CD4-positive, alpha-beta T cell (primary cell): ENCODE measurements at regions not wholly inside any gene's neighbourhood (a gene's known extent, or its start where the extent isn't known, plus 50 kb on each side); places are given as distances from the start of the nearest gene placed in this dataset.

Experiments
- ATAC-seq: fragments of 200-7000 bp; cut with Tn5 transposase; one replicate; pipeline ENCODE4 v1.10.0; 2022; ENCODE audit warnings: mild to moderate bottlenecking; ENCODE audit not compliant: poor library complexity
- CTCF ChIA-PET: fragments of 350-600 bp; sonication (Branson Sonifier 250); formaldehyde crosslinking; loops from one replicate; lab custom pipeline; 2021; ENCODE audit warnings: antibody characterized with exemption, inconsistent platforms; lab: Charles Lee
- POLR2A ChIA-PET: fragments of 350-600 bp; sonication (Branson Sonifier 250); formaldehyde crosslinking; loops from one replicate; lab custom pipeline; 2021; ENCODE audit warnings: antibody characterized with exemption, inconsistent platforms; lab: Charles Lee
- DNase-seq, 14 experiments: peaks; one replicate each; pipeline ENCODE4 v3.0.0-alpha.2; 2013 to 2020; ENCODE audit warnings: mixed read lengths in 2 of 14
- H3K27ac ChIP-seq, 2 donors: one replicate each; pipeline versions ENCODE4 v1.5.1 to v1.7.0; 2013; ENCODE audit warnings: low read length in 2 of 2, low read depth in 1 of 2, mild to moderate bottlenecking in 1 of 2
- H3K27me3 ChIP-seq, 2 experiments: 1 replicate in 1 of 2; 2 replicates in 1 of 2; pipeline versions ENCODE4 v1.6.1 to v1.7.0; 2013; ENCODE audit warnings: low read length in 2 of 2, control low read depth in 1 of 2, mild to moderate bottlenecking in 1 of 2, moderate library complexity in 1 of 2; ENCODE audit not compliant: insufficient read depth in 2 of 2, control insufficient read depth in 1 of 2
- H3K36me3 ChIP-seq: one replicate; pipeline ENCODE4 v1.6.1; 2013; ENCODE audit warnings: low read length, control low read depth; ENCODE audit not compliant: insufficient read depth
- H3K4me1 ChIP-seq: one replicate; pipeline ENCODE4 v1.6.1; 2013; ENCODE audit warnings: low read length, control low read depth; ENCODE audit not compliant: insufficient read depth
- H3K4me3 ChIP-seq: one replicate; pipeline ENCODE4 v1.5.1; 2013; ENCODE audit warnings: mild to moderate bottlenecking, low read length, moderate library complexity
- H3K9me3 ChIP-seq, 2 experiments: 1 replicate in 1 of 2; 2 replicates in 1 of 2; pipeline versions ENCODE4 v1.6.1 to v1.7.0; 2013; ENCODE audit warnings: low read length in 2 of 2, mild to moderate bottlenecking in 2 of 2, control low read depth in 1 of 2, moderate library complexity in 1 of 2; ENCODE audit not compliant: control insufficient read depth in 1 of 2, insufficient read depth in 1 of 2
- H3K27ac Mint-ChIP-seq: one replicate; pipeline ENCODE4 v1.8.0; 2020; ENCODE audit warnings: mixed read lengths
- H3K27me3 Mint-ChIP-seq: one replicate; pipeline ENCODE4 v1.8.0; 2021; ENCODE audit warnings: mixed read lengths
- H3K36me3 Mint-ChIP-seq: one replicate; pipeline ENCODE4 v1.8.0; 2021; ENCODE audit warnings: low read depth, mixed read lengths
- H3K4me1 Mint-ChIP-seq: one replicate; pipeline ENCODE4 v1.8.0; 2021; ENCODE audit warnings: low read depth, mixed read lengths
- H3K4me3 Mint-ChIP-seq: one replicate; pipeline ENCODE4 v1.8.0; 2020; ENCODE audit warnings: mild to moderate bottlenecking, mixed read lengths
- H3K9me3 Mint-ChIP-seq: one replicate; pipeline ENCODE4 v1.8.0; 2020; ENCODE audit warnings: mixed read lengths
- intact Hi-C, 2 experiments: fragments of 100-400 bp; cut with DNase I in 1 of 2; cut with micrococcal nuclease in 1 of 2; formaldehyde crosslinking; loops; one replicate each; pipeline versions ENCODE4 v1.15.1 to v1.9.0; 2023 to 2025; cut with DNase I, micrococcal nuclease
- TF ChIP-seq, protein P1 (sequence below): fragments of 200-600 bp; IDR thresholded peaks from one replicate; pipeline ENCODE4 v1.8.0; 2022; ENCODE audit warnings: antibody characterized with exemption, mild to moderate bottlenecking

DNA sequence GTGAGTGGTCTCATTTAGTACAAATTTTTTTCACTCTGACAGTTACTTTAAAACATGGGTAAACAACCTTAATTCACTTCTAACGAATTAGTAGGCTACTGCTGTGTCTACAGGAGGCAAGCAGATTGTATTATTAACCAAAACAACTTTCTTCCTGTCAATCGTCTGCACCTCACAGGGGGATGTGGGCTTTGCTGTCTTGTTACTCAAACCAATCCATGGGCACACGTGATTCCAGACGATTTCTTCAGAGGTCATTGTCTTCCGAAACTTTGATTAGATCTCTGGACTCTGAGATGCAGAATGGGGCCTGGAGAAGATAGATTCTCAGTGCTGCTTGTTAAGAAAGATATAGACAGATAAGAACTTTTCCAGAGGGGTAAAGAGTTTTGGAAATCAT lies 327.8 kb downstream of the DHX15 start:
- intact Hi-C loops = no loop called here
- Histone ChIP-seq H3K4me3 (no peak overlapping the region), H3K4me1 (no peaks in the 10 kb centered on the region), H3K27me3 (no peaks in the 10 kb centered on the region), H3K27ac (no peak overlapping the region), H3K36me3 (no peaks in the 10 kb centered on the region), H3K9me3 (no peaks in the 10 kb centered on the region)
- TF ChIP-seq, protein P1, sequence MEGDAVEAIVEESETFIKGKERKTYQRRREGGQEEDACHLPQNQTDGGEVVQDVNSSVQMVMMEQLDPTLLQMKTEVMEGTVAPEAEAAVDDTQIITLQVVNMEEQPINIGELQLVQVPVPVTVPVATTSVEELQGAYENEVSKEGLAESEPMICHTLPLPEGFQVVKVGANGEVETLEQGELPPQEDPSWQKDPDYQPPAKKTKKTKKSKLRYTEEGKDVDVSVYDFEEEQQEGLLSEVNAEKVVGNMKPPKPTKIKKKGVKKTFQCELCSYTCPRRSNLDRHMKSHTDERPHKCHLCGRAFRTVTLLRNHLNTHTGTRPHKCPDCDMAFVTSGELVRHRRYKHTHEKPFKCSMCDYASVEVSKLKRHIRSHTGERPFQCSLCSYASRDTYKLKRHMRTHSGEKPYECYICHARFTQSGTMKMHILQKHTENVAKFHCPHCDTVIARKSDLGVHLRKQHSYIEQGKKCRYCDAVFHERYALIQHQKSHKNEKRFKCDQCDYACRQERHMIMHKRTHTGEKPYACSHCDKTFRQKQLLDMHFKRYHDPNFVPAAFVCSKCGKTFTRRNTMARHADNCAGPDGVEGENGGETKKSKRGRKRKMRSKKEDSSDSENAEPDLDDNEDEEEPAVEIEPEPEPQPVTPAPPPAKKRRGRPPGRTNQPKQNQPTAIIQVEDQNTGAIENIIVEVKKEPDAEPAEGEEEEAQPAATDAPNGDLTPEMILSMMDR = no peak
- H3K4me1 Mint-ChIP-seq = no peaks in the 10 kb centered on the region
- no peaks in the 10 kb centered on the region for H3K36me3 Mint-ChIP-seq
- no peak for DNase-seq
- CTCF ChIA-PET = no interaction called here
- H3K4me3 Mint-ChIP-seq = no peak overlapping the region
- peaks cover 5% of the 10 kb centered on the region for H3K27me3 Mint-ChIP-seq
- ATAC-seq = no peak
- peaks cover 3% of the 10 kb centered on the region for H3K9me3 Mint-ChIP-seq
- H3K27ac Mint-ChIP-seq = no peak overlapping the region
- POLR2A ChIA-PET = no interaction called here

DNA sequence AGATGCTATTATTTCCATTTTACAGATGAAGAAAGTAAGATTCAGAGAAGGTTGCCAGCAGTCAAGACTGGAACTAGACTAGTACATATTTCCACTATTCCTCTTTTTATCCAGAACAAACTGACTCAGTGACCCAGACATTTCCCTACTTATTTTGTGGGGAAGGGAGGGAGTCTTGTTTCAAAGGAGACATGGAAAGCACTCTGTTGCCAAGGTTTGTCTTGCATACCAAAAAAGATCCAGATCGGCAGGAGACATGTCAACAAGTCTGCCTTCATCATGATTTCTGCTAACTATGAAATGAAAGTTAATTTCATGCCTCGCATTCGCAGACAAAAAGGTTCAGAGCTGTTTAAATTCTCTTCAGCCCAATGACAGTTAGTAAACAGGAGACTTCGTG lies 328.3 kb downstream of the DHX15 start:
- POLR2A ChIA-PET = no interaction called here

DNA sequence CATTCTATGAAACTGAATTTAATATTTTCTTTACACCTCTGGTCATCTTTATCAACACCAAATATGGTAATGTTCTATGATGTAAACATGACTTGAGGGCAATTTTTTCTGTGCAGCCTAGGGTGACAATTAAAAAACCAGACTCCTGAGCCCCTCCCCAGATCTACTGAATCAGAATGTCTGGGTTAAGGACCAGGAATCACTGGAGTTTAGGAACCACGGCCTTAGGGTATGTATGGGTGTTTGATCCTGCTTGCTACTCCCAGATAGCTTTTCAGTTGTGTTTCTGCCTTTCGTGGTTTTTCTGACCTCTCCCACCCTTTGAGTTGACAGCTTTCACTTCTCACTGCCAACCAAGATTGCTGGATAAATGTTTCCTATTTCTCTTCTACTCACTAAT lies 332.2 kb downstream of the DHX15 start:
- CTCF ChIA-PET = no interaction called here
- H3K4me3 Mint-ChIP-seq = no peak overlapping the region
- Histone ChIP-seq H3K36me3 (no peaks in the 10 kb centered on the region), H3K27ac (no peak overlapping the region), H3K4me3 (no peak overlapping the region), H3K4me1 (no peaks in the 10 kb centered on the region), H3K9me3 (no peaks in the 10 kb centered on the region), H3K27me3 (no peaks in the 10 kb centered on the region)
- intact Hi-C loops = no loop called here
- TF ChIP-seq, protein P1 = no peak
- POLR2A ChIA-PET = no interaction called here
- peaks cover 12% of the 10 kb centered on the region for H3K27me3 Mint-ChIP-seq
- H3K36me3 Mint-ChIP-seq = no peaks in the 10 kb centered on the region
- H3K9me3 Mint-ChIP-seq = no peaks in the 10 kb centered on the region
- no peaks in the 10 kb centered on the region for H3K4me1 Mint-ChIP-seq
- no peak overlapping the region for H3K27ac Mint-ChIP-seq
- ATAC-seq (no peak), DNase-seq (no peak)

More for the DNA sequence above, 328.3 kb downstream of the DHX15 start:
- H3K27ac ChIP-seq = no peak overlapping the region
- ATAC-seq (no peak), DNase-seq (no peak)
- no peak overlapping the region for H3K27ac Mint-ChIP-seq
- H3K9me3 Mint-ChIP-seq = peaks cover 3% of the 10 kb centered on the region
- H3K36me3 Mint-ChIP-seq = no peaks in the 10 kb centered on the region
- H3K4me1 ChIP-seq = no peaks in the 10 kb centered on the region
- no peaks in the 10 kb centered on the region for H3K4me1 Mint-ChIP-seq
- no peaks in the 10 kb centered on the region for H3K36me3 ChIP-seq
- H3K4me3 ChIP-seq = no peak overlapping the region
- no peaks in the 10 kb centered on the region for H3K27me3 ChIP-seq
- intact Hi-C loops = no loop called here
- H3K4me3 Mint-ChIP-seq = no peak overlapping the region
- TF ChIP-seq, protein P1 = no peak
- no peaks in the 10 kb centered on the region for H3K9me3 ChIP-seq
- CTCF ChIA-PET = no interaction called here
- peaks cover 5% of the 10 kb centered on the region for H3K27me3 Mint-ChIP-seq
